ENCODE measurements at regions not wholly inside any gene's neighbourhood (a gene's known extent, or its start where the extent isn't known, plus 50 kb on each side); places are given as distances from the start of the nearest gene placed in this dataset.

DNA sequence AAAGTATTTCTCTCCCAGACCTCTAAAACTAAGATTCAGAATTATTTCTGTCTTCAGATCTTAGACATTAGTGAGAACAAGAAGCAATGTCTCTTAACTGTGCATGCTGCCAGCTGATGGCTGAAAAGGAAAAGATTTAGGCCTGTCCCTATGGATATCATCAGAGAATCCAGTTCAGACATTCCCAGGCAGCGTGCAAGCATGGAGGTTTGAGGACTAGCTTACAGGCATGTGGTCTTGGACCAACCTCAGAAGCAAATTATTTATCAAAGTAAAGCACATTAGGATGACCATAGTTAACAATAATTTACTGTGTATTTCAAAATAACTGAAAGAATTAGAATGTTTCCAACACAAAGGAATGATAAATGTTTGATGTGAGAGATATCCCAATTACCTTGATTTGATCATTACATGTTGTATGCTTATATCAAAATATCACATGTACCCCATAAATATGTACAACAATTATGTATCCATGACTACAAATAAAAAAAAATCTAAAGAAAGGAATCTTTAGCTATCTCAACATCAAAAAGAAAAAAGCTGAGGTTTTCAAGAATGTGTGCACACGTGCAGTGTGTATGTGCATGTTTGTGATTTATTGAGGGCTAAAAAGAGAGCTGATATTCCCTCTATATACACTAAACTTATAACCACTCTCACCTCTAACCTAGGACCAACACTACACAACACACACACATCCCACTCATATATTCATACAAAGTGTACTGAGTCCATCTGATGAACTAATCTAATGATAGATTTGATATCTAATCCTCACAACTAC, 108.9 kb upstream of the THBS1 start:
- Mint-ChIP-seq H3K9me3 (no peaks in the 10 kb centered on the region), H3K36me3 (ENCODE audit: low read depth) (no peaks in the 10 kb centered on the region), H3K4me3 (no peak overlapping the region), H3K4me1 (ENCODE audit: low read depth) (peaks cover 50% of the 10 kb centered on the region), H3K27ac (no peak overlapping the region), H3K27me3 (peaks cover 2% of the 10 kb centered on the region)
- intact Hi-C loops (cut with micrococcal nuclease) = loop anchor here (5.0 kb wide), 1 partner anchor 35 kb away; no protein-coding TSS in a partner anchor

GRCh38 chr15:39472621-39473297, 108.1 kb upstream of the THBS1 start:
- H3K36me3 Mint-ChIP-seq (ENCODE audit: low read depth) = no peaks in the 10 kb centered on the region
- peak overlapping the region; percentile 75 for H3K27ac Mint-ChIP-seq
- H3K9me3 Mint-ChIP-seq = no peaks in the 10 kb centered on the region
- peaks cover 55% of the 10 kb centered on the region for H3K4me1 Mint-ChIP-seq (ENCODE audit: low read depth)
- no peak overlapping the region for H3K4me3 Mint-ChIP-seq
- intact Hi-C loops (cut with micrococcal nuclease) = loop anchor here (5.0 kb wide), 1 partner anchor 35 kb away; no protein-coding TSS in a partner anchor
- H3K27me3 Mint-ChIP-seq = peaks cover 2% of the 10 kb centered on the region

DNA sequence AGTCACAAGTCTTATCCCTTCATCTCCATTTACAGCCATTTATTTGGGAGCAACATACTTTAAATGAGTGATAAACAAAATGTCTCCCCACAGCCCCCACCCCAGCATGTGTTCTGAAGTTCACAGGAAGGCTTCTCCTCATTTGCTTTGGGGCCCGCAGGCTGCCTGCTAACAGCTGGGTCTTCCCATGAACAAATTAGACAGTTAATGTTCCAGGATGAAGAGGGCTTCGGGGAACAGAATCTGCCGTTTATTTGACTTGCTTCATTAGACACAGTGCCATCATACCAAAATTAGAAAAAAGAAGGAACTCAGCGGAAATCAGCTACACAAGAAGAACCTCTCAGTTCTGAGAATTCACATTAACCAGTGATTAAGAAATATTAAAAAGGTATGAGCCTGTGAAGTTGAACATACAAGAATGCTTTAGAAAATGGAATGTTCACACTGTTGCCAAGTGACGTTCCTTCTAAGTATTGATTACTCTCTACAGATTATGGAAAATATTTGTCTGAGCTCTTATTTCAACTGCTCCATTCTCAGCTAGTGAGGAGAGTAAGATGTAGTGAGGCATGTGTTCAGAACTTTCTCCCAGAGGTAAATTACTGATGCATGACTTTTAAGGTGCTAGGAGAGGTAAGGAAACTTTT, 107.5 kb upstream of the THBS1 start:
- H3K27ac Mint-ChIP-seq = peak overlapping the region; percentile 75
- peaks cover 2% of the 10 kb centered on the region for H3K27me3 Mint-ChIP-seq
- no peak overlapping the region for H3K4me3 Mint-ChIP-seq
- intact Hi-C loops (cut with micrococcal nuclease) = loop anchor here (5.0 kb wide), 1 partner anchor 36 kb away; no protein-coding TSS in a partner anchor
- peaks cover 50% of the 10 kb centered on the region for H3K4me1 Mint-ChIP-seq (ENCODE audit: low read depth)
- no peaks in the 10 kb centered on the region for H3K36me3 Mint-ChIP-seq (ENCODE audit: low read depth)
- no peaks in the 10 kb centered on the region for H3K9me3 Mint-ChIP-seq

GRCh38 chr15:39474657-39475056, 106.2 kb upstream of the THBS1 start:
- H3K9me3 Mint-ChIP-seq = no peaks in the 10 kb centered on the region
- no peak overlapping the region for H3K4me3 Mint-ChIP-seq
- peaks cover 44% of the 10 kb centered on the region for H3K4me1 Mint-ChIP-seq (ENCODE audit: low read depth)
- intact Hi-C loops (cut with micrococcal nuclease) = loop anchor here (5.0 kb wide), 1 partner anchor 37 kb away; no protein-coding TSS in a partner anchor
- no peaks in the 10 kb centered on the region for H3K36me3 Mint-ChIP-seq (ENCODE audit: low read depth)
- peaks cover 2% of the 10 kb centered on the region for H3K27me3 Mint-ChIP-seq
- H3K27ac Mint-ChIP-seq = no peak overlapping the region

GRCh38 chr15:39478996-39479395, 101.9 kb upstream of the THBS1 start:
- H3K36me3 Mint-ChIP-seq (ENCODE audit: low read depth) = no peaks in the 10 kb centered on the region
- no peaks in the 10 kb centered on the region for H3K9me3 Mint-ChIP-seq
- peaks cover 18% of the 10 kb centered on the region for H3K4me1 Mint-ChIP-seq (ENCODE audit: low read depth)
- intact Hi-C loops (cut with micrococcal nuclease) = no loop called here
- H3K4me3 Mint-ChIP-seq = no peak overlapping the region
- no peaks in the 10 kb centered on the region for H3K27me3 Mint-ChIP-seq
- no peak overlapping the region for H3K27ac Mint-ChIP-seq

DNA sequence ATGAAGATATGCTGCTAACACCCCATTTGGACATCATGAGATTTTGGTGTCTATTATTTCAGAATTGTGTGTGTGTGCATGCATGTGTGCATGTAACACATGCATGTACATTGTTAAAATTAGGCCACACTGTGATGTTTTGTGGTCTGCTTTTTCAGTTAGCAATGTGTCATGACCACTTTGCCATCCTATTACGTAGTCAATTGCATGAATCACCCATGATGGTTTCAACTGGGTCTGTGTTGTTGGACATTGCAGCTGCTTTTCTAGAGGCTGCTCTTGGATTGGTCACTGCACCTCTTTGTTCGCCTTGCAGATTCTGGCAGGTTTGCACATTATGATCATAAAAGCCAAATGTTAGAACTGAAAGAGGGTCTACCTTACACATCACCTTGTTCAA, 101.0 kb upstream of the THBS1 start:
- Mint-ChIP-seq H3K4me3 (no peak overlapping the region), H3K27ac (no peak overlapping the region), H3K4me1 (ENCODE audit: low read depth) (peaks cover 10% of the 10 kb centered on the region), H3K27me3 (no peaks in the 10 kb centered on the region), H3K9me3 (no peaks in the 10 kb centered on the region), H3K36me3 (ENCODE audit: low read depth) (no peaks in the 10 kb centered on the region)
- intact Hi-C loops (cut with micrococcal nuclease) = no loop called here

DNA sequence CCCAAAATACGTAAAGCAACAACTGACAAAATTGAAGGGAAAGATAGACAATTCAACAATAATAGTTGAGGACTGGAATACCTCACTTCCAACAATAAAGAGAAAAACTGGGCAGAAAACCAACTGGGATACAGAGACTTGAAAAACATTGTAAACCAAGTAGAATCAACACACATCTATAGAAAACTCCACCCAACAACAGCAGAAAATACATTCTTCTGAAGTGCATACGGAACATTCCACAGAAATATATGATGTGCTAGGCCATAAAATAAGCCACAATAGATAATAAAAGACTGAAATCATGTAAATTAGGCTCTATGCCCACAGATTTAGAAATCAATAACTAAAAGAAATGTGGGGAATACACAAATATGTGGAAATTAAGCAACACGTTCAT, 98.4 kb upstream of the THBS1 start:
- Mint-ChIP-seq H3K4me1 (ENCODE audit: low read depth) (peaks cover 5% of the 10 kb centered on the region), H3K9me3 (no peaks in the 10 kb centered on the region)
- intact Hi-C loops (cut with micrococcal nuclease) = no loop called here

DNA sequence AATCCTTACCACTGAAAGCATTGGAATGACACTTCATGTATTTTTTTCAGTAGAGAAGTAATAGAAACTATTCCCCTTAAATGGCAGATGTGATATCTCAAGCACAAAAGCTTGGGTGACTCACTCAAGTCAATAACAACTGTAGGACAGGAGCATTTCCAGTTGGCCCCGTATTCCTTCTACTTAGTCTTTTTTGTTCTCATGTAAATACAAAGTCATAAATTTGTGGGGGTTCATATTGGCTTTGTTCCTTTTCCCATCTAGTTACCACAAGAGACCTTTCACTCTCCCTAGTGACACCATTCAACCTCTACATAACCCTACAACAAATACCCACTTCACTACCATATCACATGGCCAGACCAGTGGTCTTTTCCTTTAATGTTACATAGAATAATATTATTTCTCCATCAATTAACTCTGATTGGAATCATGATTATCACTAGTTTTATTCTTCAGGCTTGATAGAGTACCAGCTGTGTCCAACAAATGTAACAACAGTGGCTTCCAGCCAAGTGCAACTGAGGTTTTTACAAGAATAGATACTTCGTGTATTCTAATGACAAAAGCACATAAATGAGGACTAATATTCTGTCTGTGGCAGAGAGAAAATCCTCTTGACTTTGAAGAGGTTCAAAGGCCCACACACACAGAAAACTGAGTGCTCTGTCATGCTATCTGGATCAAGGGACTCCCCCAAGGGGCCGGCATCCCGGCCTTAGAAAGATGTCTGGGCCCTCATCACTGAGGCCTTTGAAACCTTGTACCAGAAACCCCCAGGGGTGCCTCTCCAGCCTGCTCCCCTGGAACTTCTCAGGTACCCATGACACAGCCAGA, 94.0 kb upstream of the THBS1 start:
- peaks cover 10% of the 10 kb centered on the region for H3K4me1 Mint-ChIP-seq (ENCODE audit: low read depth)
- no peaks in the 10 kb centered on the region for H3K27me3 Mint-ChIP-seq
- H3K9me3 Mint-ChIP-seq = no peaks in the 10 kb centered on the region
- no peak overlapping the region for H3K27ac Mint-ChIP-seq
- intact Hi-C loops (cut with micrococcal nuclease) = no loop called here
- H3K36me3 Mint-ChIP-seq (ENCODE audit: low read depth) = no peaks in the 10 kb centered on the region
- H3K4me3 Mint-ChIP-seq = no peak overlapping the region

More for the DNA sequence above, 98.4 kb upstream of the THBS1 start:
- Mint-ChIP-seq H3K4me3 (no peak overlapping the region), H3K27ac (no peak overlapping the region), H3K36me3 (ENCODE audit: low read depth) (no peaks in the 10 kb centered on the region), H3K27me3 (no peaks in the 10 kb centered on the region)

DNA sequence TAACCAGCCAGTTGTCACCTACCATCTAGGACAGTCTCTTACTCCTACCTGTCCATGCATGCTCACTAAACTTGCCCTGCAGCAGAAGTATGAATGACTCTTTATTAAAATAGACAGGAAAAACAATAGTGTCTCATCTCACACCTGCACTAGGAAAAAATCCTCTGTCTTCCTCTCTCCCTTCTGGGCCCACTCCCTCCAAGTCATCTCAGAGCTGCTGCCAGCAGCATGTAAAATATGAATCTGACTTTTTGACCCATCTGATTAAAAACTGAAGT, 93.5 kb upstream of the THBS1 start:
- Mint-ChIP-seq H3K4me1 (ENCODE audit: low read depth) (peaks cover 10% of the 10 kb centered on the region), H3K27me3 (no peaks in the 10 kb centered on the region), H3K9me3 (no peaks in the 10 kb centered on the region), H3K4me3 (no peak overlapping the region), H3K27ac (no peak overlapping the region), H3K36me3 (ENCODE audit: low read depth) (no peaks in the 10 kb centered on the region)
- intact Hi-C loops (cut with micrococcal nuclease) = no loop called here

GRCh38 chr15:39488516-39488915, 92.4 kb upstream of the THBS1 start:
- peaks cover 11% of the 10 kb centered on the region for H3K4me1 Mint-ChIP-seq (ENCODE audit: low read depth)
- H3K27ac Mint-ChIP-seq = no peak overlapping the region
- H3K4me3 Mint-ChIP-seq = no peak overlapping the region
- intact Hi-C loops (cut with micrococcal nuclease) = no loop called here
- no peaks in the 10 kb centered on the region for H3K27me3 Mint-ChIP-seq
- H3K9me3 Mint-ChIP-seq = no peaks in the 10 kb centered on the region
- H3K36me3 Mint-ChIP-seq (ENCODE audit: low read depth) = no peaks in the 10 kb centered on the region

DNA sequence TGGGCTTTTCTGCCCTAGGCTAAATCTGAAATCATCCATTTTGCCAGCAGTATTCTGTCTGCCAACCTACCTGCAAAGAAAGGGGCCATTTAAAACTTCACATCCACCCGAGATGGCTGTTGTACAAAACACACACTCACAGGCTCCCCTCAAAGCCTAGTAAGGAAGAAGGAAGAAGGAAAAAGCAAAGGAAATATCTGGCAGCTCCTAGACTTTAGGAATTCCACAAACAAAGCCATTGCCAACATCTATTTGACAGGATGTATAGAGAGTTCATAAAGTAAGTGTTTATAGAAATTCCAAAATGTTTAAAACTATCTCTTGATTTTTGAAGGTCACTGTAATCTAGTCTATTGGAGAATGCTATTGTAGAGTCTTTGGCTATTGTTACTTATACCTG, 91.9 kb upstream of the THBS1 start:
- no peak overlapping the region for H3K4me3 Mint-ChIP-seq
- no peaks in the 10 kb centered on the region for H3K9me3 Mint-ChIP-seq
- H3K27me3 Mint-ChIP-seq = no peaks in the 10 kb centered on the region
- intact Hi-C loops (cut with micrococcal nuclease) = no loop called here
- H3K36me3 Mint-ChIP-seq (ENCODE audit: low read depth) = no peaks in the 10 kb centered on the region
- no peak overlapping the region for H3K27ac Mint-ChIP-seq
- H3K4me1 Mint-ChIP-seq (ENCODE audit: low read depth) = peaks cover 12% of the 10 kb centered on the region

GRCh38 chr15:39491115-39491885, 89.6 kb upstream of the THBS1 start:
- H3K9me3 Mint-ChIP-seq = no peaks in the 10 kb centered on the region
- H3K27me3 Mint-ChIP-seq = no peaks in the 10 kb centered on the region
- peaks cover 18% of the 10 kb centered on the region for H3K4me1 Mint-ChIP-seq (ENCODE audit: low read depth)
- H3K36me3 Mint-ChIP-seq (ENCODE audit: low read depth) = no peaks in the 10 kb centered on the region
- no peak overlapping the region for H3K4me3 Mint-ChIP-seq
- intact Hi-C loops (cut with micrococcal nuclease) = no loop called here
- H3K27ac Mint-ChIP-seq = no peak overlapping the region

GRCh38 chr15:39491886-39492490, 88.9 kb upstream of the THBS1 start:
- no peaks in the 10 kb centered on the region for H3K36me3 Mint-ChIP-seq (ENCODE audit: low read depth)
- peaks cover 18% of the 10 kb centered on the region for H3K4me1 Mint-ChIP-seq (ENCODE audit: low read depth)
- H3K27me3 Mint-ChIP-seq = no peaks in the 10 kb centered on the region
- H3K4me3 Mint-ChIP-seq = no peak overlapping the region
- intact Hi-C loops (cut with micrococcal nuclease) = no loop called here
- no peaks in the 10 kb centered on the region for H3K9me3 Mint-ChIP-seq
- no peak overlapping the region for H3K27ac Mint-ChIP-seq

Measured in dendritic cell treated with granulocyte-macrophage colony-stimulating factor and Interleukin-4, amounts not matched to agents 40 ng/mL and 50 ng/mL, for 4 days (primary cell).